ENCODE measurements at regions not wholly inside any gene's neighbourhood (a gene's known extent, or its start where the extent isn't known, plus 50 kb on each side); places are given as distances from the start of the nearest gene placed in this dataset.
"Not testable (repeated sequence)": the region's sequence is repeated elsewhere in the genome, so short reads cannot be mapped to it uniquely, and the experiment has no call there.

DNA sequence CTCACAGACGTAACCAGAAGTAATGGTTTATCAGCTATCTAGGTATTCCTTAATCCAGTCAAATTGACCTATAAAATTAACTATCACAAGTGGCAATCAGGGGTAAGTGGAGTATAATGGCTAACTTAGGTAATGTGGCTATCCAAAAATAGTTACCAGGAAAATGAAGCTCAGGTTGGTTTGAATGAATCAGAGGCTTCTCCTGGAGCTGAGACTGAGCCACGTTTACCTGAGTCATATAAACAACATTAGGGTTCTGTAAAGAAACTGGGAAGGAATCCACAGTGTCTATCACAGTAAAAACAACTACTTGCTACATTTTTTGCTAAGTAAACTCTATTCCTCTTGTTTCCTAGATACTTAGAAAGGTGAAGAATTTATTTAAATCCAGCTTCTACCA, 236.0 kb upstream of the SPHKAP start:
- no peak for DNase-seq (ENCODE audit: low spot score)

DNA sequence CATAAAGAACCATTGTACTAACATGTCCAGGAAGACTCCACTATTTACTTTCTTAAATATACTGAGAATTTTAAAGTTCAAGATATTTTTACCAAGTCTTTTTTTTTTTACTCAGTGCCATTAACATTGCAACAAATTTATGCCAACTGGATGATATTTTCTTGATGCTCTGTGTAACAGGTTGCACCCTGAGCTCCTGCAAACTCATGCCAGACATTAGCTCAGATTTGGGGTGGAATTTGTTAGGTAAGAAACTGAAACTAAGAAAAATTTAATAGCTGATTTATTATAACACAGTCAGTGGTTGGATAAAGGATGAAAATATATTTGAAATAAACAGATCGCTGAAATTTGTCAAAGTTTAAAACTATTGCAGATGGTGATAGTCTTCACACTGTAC, 228.6 kb upstream of the SPHKAP start:
- DNase-seq (ENCODE audit: low spot score) = peak; percentile 59

DNA sequence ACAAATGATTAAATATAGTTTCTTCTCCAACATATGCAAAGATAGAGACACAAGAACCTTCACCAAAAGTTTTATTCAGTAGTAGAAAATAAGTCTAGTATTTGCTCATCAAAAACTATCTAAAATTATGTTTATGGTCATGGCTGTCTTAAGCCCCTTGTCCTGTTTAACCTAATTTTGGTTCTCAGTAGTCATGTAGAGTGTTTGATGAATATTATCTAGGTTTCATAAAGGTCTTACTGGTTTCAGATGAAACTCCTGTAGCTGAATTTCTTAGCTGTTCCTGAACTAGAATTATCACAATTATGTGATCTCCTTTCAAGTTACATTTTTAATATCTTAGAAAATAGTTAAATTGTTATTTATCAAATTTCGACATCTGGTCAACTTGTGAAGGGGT, 228.0 kb upstream of the SPHKAP start:
- DNase-seq (ENCODE audit: low spot score) = no peak

DNA sequence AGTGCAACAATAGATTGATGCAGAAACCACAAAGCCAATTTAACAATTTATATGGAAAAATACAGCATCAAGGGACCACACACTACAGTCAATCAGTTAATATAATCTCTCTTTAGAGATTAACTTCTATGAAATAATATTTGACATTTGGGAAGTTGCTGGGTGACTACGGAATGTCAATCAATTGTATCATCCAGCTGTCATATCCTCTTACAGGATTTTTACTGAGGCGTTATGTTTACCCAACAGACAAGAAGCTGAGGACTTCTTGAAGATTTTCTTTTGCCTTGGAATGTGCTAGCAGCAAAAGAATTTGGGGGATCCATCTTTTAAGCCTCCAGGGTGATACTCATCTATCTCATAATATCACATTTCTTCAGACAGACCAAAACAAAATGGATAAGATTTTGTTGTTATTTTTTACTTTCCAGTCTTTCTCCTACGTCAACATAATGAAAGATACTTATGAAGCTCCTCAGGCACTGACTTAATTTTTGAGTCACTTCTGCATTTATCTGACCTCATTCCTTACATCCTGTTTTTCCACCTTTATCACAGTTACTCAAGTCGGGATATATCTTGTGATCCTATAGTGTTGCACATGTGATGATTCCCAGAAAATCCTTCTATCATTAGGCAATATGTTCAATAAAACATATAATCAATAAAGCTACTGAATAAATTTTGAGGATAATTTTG, 227.2 kb upstream of the SPHKAP start:
- no peak for DNase-seq (ENCODE audit: low spot score)

DNA sequence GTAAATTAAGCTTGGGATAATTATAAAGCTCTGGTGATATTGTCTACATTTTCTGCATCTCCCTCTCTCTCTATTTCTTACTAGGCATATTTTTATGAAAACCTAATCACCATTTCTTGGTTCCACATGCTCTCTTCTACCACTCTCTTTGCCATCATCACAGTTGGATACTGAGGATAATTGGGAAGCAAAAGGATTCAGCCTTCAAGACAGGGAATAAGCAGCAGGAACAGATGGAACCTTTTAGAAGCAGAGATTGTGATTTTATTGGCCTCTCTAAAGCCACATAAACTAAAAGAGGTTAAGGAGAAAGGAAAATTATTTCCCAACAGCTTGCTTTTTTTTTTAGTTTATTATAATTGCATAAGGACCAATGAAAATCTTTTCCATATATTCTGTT, 226.3 kb upstream of the SPHKAP start:
- DNase-seq (ENCODE audit: low spot score) = peak; percentile 97

DNA sequence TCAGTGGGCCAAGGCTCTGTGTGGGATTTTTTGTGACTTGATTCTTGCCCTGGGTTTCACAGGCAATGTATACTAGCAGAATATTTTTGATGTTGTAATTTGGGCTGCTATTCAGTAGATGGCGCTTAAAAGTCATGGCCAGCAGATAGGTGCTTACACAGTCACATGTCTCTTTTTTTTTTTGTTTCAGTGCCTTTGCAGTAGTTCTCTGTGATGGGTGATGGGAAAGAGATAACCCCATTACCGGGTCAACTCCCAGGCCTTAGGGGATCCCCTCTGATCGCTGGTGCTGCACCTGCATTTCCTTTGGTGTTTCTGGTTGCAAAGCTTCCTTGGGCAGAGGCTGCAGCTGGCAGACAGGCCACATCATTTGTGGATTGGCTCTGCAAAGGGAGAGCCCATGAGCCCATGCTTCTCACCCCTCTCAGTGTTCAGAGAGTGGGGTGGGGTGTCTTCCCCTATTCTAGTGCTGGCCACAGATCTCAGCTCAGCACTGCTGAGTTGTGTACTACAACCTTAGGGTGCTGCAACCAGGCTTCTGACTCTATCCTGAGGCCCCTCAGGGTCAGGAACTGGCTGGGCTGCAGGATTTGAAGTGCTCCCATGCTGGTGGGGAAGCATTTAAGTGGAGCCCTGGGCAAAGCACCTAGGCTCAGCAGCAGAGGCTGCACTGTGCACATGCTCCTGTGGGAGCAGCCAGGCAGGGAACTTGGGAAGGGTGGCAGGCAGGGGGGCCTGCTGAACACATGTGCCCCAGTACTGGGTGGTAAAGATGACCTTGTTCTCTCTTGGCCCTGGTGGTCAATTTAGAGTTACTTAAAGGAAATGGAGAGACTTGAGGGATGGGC, 219.8 kb upstream of the SPHKAP start:
- no peak for DNase-seq (ENCODE audit: low spot score)

DNA sequence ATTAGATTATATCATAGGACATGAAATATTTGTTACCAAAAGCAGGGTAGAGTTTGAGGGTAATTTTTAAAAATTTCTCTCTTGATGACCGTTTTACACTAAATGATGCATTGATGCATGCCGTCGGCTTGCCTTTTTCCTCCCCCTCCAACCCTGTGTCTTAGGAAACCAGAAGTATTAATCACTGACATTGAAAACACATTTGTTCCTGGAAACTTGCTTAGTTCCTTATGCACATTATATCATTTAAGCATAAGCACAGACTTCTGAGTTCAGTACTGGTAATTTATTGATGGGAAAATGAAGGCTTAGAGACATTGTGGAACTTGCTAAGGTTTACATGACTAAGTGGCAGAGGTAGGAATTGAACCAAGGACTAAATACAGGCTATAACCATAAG, 206.3 kb upstream of the SPHKAP start:
- no peak for DNase-seq (ENCODE audit: low spot score)

DNA sequence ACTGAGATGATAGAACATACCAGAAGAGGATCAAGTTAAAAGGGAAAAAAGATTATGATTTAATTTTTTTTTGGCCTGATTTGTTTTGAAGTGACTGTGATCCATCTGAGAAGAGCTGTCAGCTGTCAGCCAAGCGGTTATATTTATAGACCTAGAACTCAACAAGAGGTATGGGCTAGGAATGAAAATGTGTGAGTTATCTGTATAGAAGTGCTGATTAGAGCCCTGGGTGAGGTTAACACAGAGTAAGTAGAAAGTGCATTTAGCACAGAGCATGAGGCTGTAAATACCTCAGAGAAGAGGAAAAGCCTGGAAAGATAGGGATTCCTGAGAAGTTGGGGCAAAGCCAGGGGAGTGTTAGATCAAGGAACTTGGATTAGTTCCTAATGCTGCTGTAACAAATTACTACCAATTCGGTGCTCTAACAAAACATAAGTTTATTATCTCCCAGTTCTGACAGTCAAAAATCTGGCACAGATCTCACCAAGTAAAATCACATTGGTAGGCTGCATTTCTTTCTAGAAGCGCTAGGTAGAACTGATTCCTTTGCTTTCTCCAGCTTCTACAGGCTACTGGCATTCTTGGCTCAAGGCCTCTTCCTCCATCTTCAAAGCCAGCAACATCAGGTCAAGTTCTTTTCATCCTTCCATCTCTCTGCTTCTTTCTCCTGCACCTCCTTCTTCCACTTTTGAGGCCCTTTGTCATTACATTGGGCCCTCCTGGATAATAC, 197.4 kb upstream of the SPHKAP start:
- DNase-seq (ENCODE audit: low spot score) = peak; percentile 46

DNA sequence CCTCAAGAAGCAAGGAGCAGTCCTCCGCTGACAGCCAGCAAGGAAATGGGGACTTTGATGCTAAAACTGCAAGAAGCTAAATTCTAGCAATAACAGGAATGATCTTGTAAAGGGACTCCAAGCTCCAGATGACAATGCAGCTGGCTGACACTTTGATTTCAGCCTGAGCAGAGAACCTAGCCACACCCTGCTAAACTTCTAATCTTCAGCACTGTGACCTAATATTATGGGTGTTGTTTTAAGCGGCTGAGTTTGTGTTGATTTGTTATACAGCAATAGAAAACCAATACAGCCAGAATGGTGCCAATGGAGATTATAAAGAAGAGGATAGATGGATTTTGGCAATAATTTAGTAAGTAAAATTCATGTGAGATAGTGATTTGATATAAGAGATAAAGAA, 196.7 kb upstream of the SPHKAP start:
- no peak for DNase-seq (ENCODE audit: low spot score)

DNA sequence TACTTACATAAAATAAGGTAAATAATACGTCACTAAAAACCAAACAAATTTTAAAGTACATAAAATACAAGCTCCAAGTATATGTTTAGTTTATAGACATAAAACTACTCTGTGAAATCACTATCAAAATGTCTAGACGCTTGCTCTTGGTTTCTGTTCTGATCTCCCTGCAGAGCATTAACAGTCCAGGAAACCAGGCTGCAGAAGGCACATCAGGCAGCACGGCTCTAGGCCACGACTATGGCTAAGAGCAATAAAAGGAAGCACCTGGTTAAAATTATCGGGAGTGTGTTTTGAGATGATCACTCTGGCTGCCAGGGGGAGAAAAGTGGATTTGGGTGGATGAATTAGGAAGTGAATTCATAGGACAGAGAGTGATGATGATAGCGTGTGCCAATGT, 196.0 kb upstream of the SPHKAP start:
- DNase-seq (ENCODE audit: low spot score) = no peak

DNA sequence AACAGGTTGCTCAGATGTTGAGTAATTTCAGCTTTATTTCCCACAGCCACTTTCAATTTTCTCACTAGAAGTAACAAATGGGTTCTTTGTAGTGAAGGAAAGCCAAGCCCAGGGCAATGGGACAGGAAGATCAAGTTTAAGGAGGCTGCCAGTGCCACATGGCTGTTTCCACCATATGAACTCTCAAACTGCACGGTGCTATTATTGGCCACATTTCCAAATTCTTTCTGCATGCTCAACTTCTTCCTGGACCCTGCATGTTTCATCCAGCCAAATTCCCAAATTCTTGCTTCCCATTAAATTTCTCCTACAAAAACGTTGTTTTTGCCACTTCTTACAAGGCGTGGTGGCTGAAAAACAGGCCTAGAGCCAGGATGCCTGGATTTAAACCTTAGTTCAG, 193.3 kb upstream of the SPHKAP start:
- peak; percentile 39 for DNase-seq (ENCODE audit: low spot score)

DNA sequence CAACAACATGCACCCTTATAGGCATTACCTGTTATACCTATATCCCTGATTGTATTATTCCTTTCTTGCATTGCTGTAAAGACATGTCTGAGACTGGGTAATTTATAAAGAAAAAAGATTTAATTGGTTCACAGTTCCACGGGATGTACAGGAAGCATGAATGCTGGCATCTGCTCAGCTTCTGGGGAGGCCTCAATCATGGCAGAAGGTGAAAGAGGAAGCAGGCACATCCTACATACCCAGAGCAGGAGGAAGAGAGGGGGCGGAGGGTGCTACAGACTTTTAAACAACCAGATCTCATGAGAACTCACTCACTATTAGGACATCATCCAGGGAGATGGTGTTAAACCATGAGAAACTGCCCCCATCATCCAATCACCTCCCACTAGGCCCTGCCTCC, 191.7 kb upstream of the SPHKAP start:
- no peak for DNase-seq (ENCODE audit: low spot score)

DNA sequence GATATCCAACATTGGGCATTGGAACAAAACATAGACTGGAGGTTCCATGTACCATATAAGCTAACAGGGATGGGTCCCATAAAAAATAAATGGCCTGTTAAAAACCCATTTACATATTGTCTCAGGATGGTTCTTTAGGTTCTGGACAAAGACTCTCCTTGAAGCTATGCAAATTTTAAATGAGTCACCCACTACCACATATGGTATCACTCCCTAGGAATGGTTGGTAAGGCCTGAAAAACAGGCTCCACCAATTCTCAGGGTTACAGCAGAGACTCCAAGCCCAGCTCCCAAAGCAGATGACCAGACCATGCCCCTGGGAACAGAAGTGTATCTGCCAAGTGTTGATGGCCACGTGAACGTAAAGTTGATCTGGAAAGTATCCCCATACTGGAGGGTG, 190.7 kb upstream of the SPHKAP start:
- DNase-seq (ENCODE audit: low spot score) = no peak

DNA sequence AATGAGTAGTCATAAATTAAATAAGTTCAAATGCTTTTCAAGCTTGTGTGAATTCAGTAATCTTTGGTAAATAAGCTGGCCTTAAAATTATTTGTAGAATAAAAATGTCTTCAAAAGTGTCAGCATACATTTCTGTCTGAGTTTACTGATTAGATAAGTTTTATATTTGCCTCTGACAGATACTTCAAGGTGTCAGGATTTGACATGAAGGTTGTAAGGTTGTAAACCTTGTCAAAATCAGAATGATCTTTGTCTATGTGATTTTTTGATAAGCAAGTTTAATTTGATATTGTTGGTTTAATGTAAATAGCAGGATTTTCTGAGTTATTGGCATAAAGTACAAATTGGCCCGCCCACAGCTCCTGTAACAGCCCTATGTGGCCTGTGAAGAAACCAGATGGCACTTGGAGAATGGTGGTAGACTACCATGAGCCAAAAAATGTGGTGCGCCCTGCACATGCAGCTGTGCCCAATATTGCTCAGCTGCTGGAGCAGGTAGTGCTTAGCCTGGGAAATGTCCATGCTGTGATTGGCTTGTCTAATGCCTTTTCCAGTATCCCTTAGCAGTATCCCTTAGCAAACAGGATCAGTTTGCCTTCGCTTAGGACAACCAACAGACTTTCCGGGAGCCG, 188.0 kb upstream of the SPHKAP start:
- peak; percentile 51 for DNase-seq (ENCODE audit: low spot score)

DNA sequence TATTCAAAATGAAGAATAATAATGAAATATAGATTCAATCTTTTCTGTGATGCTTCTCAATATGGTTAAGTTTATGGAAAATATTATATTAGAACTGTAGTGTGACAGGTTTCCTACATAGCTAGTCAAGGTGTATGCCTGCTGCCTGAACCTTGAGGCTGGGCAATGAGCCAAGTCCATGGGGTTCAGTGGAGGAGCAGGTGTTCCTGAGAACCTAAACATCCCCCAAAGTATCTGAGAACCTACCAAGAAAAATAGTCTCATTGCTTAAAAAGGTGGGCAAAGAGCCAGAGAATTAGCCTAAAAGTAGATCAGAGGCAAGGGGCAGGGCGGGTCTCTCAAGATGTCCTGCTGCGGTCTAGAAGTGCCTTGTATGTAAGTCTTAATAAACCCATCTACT, 185.9 kb upstream of the SPHKAP start:
- DNase-seq (ENCODE audit: low spot score) = peak; percentile 49

DNA sequence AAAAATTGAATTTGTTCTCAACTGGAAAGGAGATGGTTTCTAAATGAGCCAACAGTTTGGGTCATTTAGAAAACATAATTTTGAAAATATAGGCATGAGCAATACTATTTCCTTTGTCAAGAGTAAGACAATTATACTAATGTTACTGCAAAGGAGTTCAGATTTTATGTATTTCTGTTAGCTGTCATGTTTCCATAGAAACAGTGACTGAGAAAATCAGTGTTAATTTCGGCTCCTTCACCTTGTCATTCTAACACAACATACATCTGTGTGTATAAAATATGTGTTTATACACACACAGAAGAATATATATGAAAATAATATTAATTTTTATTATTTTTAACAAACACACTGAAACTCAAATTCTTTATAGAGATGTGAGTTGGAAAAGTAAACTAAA, 178.0 kb upstream of the SPHKAP start:
- no peak for DNase-seq (ENCODE audit: low spot score)

DNA sequence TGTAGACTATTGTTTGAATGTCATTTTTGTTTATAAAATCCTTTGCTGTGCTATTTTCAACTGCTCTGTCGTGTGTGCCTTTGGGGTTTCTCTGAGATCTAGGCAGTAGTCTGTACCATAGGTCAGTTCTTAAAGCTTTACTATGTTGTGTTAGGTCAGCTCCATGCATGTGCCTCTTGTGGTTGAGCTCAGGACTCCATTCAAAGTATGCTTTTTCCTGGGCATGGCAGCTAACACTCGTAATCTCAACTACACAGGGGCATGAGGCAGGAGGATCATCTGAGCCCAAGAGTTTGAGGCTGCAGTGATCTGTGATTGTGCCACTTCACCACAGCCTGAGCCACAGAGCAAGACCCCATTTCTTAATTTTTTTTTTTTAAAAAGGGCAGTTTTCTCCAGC, 174.4 kb upstream of the SPHKAP start:
- no peak for DNase-seq (ENCODE audit: low spot score)

DNA sequence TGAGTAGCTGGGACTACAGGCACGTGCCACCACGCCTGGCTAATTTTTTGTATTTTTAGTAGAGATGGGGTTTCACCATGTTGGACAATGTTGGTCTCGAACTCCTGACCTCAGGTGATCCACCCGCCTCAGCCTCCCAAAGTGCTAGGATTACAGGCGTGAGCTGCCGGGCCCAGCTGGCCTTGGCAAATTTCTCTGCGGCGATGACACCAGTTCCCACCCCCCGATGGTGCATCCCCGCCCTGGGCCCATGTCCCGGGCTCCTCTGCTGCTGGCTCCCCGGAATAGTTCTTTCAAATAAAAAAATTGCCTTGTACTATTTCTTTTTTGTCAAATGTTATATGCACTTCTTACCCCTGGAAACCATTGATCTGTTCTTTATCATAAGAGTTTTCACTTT, 171.5 kb upstream of the SPHKAP start:
- DNase-seq (ENCODE audit: low spot score) = not testable (repeated sequence)

DNA sequence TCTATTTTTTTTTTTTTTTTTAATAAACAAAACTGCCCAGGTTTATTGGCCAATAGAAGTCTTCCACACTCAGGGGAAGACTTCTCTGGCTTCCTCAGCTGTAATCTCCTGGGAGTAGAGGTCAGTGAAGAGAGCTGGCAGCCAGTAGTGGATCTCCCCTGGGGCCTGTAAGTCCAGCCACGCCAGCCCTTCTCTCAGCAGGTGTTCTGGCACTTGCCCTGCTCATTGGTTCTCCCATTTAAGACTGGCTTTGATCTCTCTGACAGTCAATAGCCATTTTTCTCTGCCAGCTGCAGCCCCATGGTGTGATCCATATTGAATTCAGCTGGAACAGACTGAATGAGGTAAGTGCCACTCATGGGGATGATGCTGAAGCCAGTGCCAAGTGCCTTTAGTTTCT, 170.6 kb upstream of the SPHKAP start:
- no peak for DNase-seq (ENCODE audit: low spot score)

DNA sequence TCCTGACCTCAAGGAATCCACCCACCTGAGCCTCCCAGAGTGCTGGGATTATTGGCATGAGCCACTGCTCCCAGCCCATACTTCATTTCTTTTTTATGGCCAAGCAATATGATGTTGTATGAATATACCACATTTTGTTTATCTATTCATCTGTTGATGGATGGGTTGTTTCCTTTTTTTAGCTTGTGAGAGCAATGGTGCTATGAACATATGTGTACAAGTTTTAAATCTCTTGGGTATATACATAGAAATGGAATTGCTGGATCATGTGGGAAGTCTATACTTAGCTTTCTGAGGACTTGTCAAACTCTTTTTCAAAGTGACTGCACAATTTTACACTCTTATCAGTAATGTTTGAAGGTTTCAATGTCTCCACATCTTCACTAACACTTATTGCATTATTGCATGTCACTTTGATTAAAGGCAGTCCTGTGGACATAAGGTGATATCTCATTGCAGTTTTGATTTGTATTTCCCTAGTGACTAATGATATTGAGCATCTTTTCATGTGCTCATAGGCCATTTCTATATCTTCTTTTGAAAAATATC, 167.1 kb upstream of the SPHKAP start:
- no peak for DNase-seq (ENCODE audit: low spot score)

DNA sequence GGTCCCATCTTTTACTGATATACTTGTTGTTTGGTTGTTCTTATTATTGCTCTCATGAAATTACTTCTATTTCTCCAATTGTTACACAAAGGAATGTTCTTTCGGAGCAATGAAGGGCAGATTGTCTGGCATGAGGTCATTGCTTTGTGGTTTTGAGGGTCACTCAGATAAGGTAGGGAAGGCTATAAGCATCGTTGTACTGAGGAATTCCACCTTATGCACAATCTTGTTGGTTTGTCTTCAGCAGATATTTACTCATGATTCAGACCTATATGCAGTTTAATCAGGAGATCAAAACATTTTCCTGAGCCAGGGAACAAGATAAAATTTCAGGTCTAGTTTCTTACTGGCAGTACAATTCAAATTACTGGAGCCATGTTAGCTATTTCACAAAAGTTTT, 163.0 kb upstream of the SPHKAP start:
- no peak for DNase-seq (ENCODE audit: low spot score)

DNA sequence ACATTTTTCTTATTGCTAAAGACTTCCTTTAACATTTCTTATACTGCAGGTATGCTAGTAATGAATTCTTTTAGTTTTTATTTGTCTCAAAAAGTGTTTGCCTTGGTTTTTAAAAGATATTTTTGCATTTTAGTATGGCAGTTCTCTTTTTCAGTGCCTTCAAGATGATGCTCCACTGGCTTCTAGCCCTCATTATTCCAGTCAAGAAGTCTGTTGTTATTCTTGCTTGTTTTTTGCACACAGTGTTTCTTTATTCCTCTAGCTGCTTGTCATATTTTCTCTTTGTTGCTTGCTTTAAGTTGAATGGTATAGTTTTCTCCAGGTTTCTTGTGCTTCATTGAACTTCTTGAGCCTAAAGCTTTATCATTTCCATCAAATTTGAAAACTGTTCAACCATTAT, 158.0 kb upstream of the SPHKAP start:
- no peak for DNase-seq (ENCODE audit: low spot score)
